ENCODE measurements at regions not wholly inside any gene's neighbourhood (a gene's known extent, or its start where the extent isn't known, plus 50 kb on each side); places are given as distances from the start of the nearest gene placed in this dataset.

DNA sequence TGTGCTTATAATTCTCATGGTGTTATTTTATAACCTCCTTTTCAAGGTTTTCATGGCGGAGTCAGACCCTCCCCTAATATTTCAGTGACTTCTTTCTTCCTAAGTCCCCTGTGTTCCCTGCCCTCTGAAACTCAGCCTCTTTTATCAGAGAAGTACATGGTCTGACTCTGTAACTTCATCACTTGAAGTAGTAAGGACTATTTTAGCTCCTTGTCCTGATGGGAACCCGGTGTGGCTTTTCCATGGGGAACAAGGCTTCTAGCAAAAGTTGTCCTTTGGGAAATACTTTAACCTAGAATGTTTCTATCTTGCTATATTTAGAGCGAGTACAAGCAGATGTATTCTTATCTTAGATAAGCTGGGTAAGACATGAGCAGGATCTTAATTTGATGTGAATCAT, 117.5 kb downstream of the TRIB2 start:
- ATAC-seq (no peak), FAIRE-seq (no peak), DNase-seq (ENCODE audit: low spot score) (no peak)
- no peaks in the 10 kb centered on the region for H3K27me3 ChIP-seq (ENCODE audit: control insufficient read depth in 1 of 2, insufficient read depth in 2 of 2, low read length in 2 of 2)
- H3K9ac ChIP-seq (ENCODE audit: insufficient read depth, low read depth, low read length) = no peak overlapping the region
- H2AFZ ChIP-seq (ENCODE audit: low read length) = no peak overlapping the region
- no peak overlapping the region for H3K4me2 ChIP-seq (ENCODE audit: low read depth, low read length)
- in situ Hi-C loops (cut with HindIII; ENCODE audit: extremely low pct_ligation_motif_present, low pct_unique_long_range_greater_than_20kb) = no loop called here
- BruUV-seq (replicated peaks) = no TSS peak
- intact Hi-C loops (cut with micrococcal nuclease; ENCODE audit: unreplicated experiment) = no loop called here
- CTCF ChIA-PET (ENCODE audit: low intra/inter-chr PET ratio, low total read pairs) = no interaction called here
- H3K36me3 ChIP-seq (replicated peaks in 1 of 2; ENCODE audit: control insufficient read depth in 1 of 2, insufficient read depth in 2 of 2, low read length in 2 of 2) = no peaks in the 10 kb centered on the region
- H3K4me3 ChIP-seq (replicated peaks in 1 of 3; ENCODE audit: insufficient read depth in 1 of 3, low read depth in 2 of 3, low read length in 3 of 3) = no peak overlapping the region
- no peak overlapping the region for H3K27ac ChIP-seq (ENCODE audit: extremely low read length, insufficient read depth, low read length)
- no peak for TF ChIP-seq ASH2L (IDR thresholded peaks at IDR 0.05; ENCODE audit: insufficient read length, low read depth, low read length)
- TF ChIP-seq FOSL1 (CRISPR knock-in tag; IDR thresholded peaks at IDR 0.05; ENCODE audit: borderline replicate concordance) = no peak
- TF ChIP-seq, protein P1, sequence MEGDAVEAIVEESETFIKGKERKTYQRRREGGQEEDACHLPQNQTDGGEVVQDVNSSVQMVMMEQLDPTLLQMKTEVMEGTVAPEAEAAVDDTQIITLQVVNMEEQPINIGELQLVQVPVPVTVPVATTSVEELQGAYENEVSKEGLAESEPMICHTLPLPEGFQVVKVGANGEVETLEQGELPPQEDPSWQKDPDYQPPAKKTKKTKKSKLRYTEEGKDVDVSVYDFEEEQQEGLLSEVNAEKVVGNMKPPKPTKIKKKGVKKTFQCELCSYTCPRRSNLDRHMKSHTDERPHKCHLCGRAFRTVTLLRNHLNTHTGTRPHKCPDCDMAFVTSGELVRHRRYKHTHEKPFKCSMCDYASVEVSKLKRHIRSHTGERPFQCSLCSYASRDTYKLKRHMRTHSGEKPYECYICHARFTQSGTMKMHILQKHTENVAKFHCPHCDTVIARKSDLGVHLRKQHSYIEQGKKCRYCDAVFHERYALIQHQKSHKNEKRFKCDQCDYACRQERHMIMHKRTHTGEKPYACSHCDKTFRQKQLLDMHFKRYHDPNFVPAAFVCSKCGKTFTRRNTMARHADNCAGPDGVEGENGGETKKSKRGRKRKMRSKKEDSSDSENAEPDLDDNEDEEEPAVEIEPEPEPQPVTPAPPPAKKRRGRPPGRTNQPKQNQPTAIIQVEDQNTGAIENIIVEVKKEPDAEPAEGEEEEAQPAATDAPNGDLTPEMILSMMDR (CRISPR knock-in tag; IDR thresholded peaks at IDR 0.05) = no peak
- TF ChIP-seq SYNCRIP (IDR thresholded peaks at IDR 0.05; ENCODE audit: insufficient read depth, low read depth, low read length) = no peak
- POLR2A ChIA-PET = no interaction called here
- no peaks in the 10 kb centered on the region for H4K20me1 ChIP-seq (ENCODE audit: insufficient read depth, low read length)
- WGBS (ENCODE audit: low lambda C conversion rate) = 5% methylated on average over 3 of the region's 3 CpGs
- H3K9me3 ChIP-seq (ENCODE audit: low read length) = peaks cover 13% of the 10 kb centered on the region
- H3K79me2 ChIP-seq (ENCODE audit: insufficient read depth, low read length) = no peaks in the 10 kb centered on the region
- no peaks in the 10 kb centered on the region for H3K4me1 ChIP-seq (ENCODE audit: insufficient read depth, low read length)

- no peak overlapping the region for H3K27ac ChIP-seq (ENCODE audit: extremely low read length, insufficient read depth, low read length)
- H3K79me2 ChIP-seq (ENCODE audit: insufficient read depth, low read length) = no peaks in the 10 kb centered on the region
- H3K27me3 ChIP-seq (ENCODE audit: control insufficient read depth in 1 of 2, insufficient read depth in 2 of 2, low read length in 2 of 2) = no peaks in the 10 kb centered on the region
- no peaks in the 10 kb centered on the region for H3K36me3 ChIP-seq (replicated peaks in 1 of 2; ENCODE audit: control insufficient read depth in 1 of 2, insufficient read depth in 2 of 2, low read length in 2 of 2)
- H3K9me3 ChIP-seq (ENCODE audit: low read length) = peaks cover 18% of the 10 kb centered on the region
- no peaks in the 10 kb centered on the region for H3K4me1 ChIP-seq (ENCODE audit: insufficient read depth, low read length)
- H3K4me3 ChIP-seq (replicated peaks in 1 of 3; ENCODE audit: insufficient read depth in 1 of 3, low read depth in 2 of 3, low read length in 3 of 3) = no peak overlapping the region
- H2AFZ ChIP-seq (ENCODE audit: low read length) = no peak overlapping the region
- DNase-seq (ENCODE audit: low spot score) (no peak), ATAC-seq (no peak), FAIRE-seq (no peak)
- intact Hi-C loops (cut with micrococcal nuclease; ENCODE audit: unreplicated experiment) (no loop called here), in situ Hi-C loops (cut with HindIII; ENCODE audit: extremely low pct_ligation_motif_present, low pct_unique_long_range_greater_than_20kb) (no loop called here)
- H3K9ac ChIP-seq (ENCODE audit: insufficient read depth, low read depth, low read length) = no peak overlapping the region
- no peaks in the 10 kb centered on the region for H4K20me1 ChIP-seq (ENCODE audit: insufficient read depth, low read length)
- ChIA-PET POLR2A (no interaction called here), CTCF (ENCODE audit: low intra/inter-chr PET ratio, low total read pairs) (no interaction called here)
- WGBS (ENCODE audit: low lambda C conversion rate) = 63% methylated on average over 4 of the region's 4 CpGs
- no TSS peak for BruUV-seq (replicated peaks)
- H3K4me2 ChIP-seq (ENCODE audit: low read depth, low read length) = no peak overlapping the region
- TF ChIP-seq ZNF788 (CRISPR knock-in tag; IDR thresholded peaks at IDR 0.05; ENCODE audit: borderline replicate concordance) = no peak
- TF ChIP-seq ZNF7 (CRISPR knock-in tag; IDR thresholded peaks at IDR 0.05) = no peak
- no peak for TF ChIP-seq DNMT3B (CRISPR knock-in tag; conservative IDR thresholded peaks at IDR 0.05)
- TF ChIP-seq AFF4 (CRISPR knock-in tag; IDR thresholded peaks at IDR 0.05) = no peak
- TF ChIP-seq, protein P2, sequence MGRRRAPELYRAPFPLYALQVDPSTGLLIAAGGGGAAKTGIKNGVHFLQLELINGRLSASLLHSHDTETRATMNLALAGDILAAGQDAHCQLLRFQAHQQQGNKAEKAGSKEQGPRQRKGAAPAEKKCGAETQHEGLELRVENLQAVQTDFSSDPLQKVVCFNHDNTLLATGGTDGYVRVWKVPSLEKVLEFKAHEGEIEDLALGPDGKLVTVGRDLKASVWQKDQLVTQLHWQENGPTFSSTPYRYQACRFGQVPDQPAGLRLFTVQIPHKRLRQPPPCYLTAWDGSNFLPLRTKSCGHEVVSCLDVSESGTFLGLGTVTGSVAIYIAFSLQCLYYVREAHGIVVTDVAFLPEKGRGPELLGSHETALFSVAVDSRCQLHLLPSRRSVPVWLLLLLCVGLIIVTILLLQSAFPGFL (CRISPR knock-in tag; IDR thresholded peaks at IDR 0.05) = no peak
- TF ChIP-seq GLMP (CRISPR knock-in tag; IDR thresholded peaks at IDR 0.05; ENCODE audit: borderline replicate concordance) = no peak
- TF ChIP-seq ZSCAN31 (CRISPR knock-in tag; IDR thresholded peaks at IDR 0.05; ENCODE audit: low read depth) = no peak
- no peak for TF ChIP-seq ZNF121 (CRISPR knock-in tag; IDR thresholded peaks at IDR 0.05)
Measured at GRCh38 chr2:12835733-12836132, 119.0 kb downstream of the TRIB2 start.

Data from HepG2 (cell line).